AG10803 (cell line): ENCODE measurements at regions not wholly inside any gene's neighbourhood (a gene's known extent, or its start where the extent isn't known, plus 50 kb on each side); places are given as distances from the start of the nearest gene placed in this dataset.
"Not testable (repeated sequence)": the region's sequence is repeated elsewhere in the genome, so short reads cannot be mapped to it uniquely, and the experiment has no call there.

ENCODE experiments used
- DNase-seq: peaks from one replicate; pipeline ENCODE4 v3.0.0; 2010; ENCODE audit warnings: low read depth
- H3K4me3 ChIP-seq: 2 replicates; pipeline ENCODE4 v1.5.1; 2011; ENCODE audit warnings: mild to moderate bottlenecking, low read length, control low read depth
- CTCF ChIP-seq: conservative IDR thresholded peaks from 2 replicates; pipeline ENCODE4 v1.5.1; 2011; ENCODE audit warnings: mild to moderate bottlenecking, low read length, control low read depth, inconsistent platforms

GRCh38 chr9:82424599-82425120, 436.1 kb downstream of the SPATA31D1 start:
- DNase-seq = no peak
- no peak overlapping the region for H3K4me3 ChIP-seq
- no peak for TF ChIP-seq CTCF

GRCh38 chr9:82431121-82431520, 442.5 kb downstream of the SPATA31D1 start:
- TF ChIP-seq CTCF = no peak
- no peak overlapping the region for H3K4me3 ChIP-seq
- DNase-seq = no peak

GRCh38 chr9:82433290-82433931, 444.8 kb downstream of the SPATA31D1 start:
- DNase-seq, H3K4me3 ChIP-seq: not testable (repeated sequence)

- DNase-seq = no peak
- TF ChIP-seq CTCF = no peak
- no peak overlapping the region for H3K4me3 ChIP-seq
Measured at GRCh38 chr9:82436475-82436874, 447.9 kb downstream of the SPATA31D1 start.

- not testable (repeated sequence) for DNase-seq, H3K4me3 ChIP-seq
Measured at GRCh38 chr9:82437183-82437582, 448.6 kb downstream of the SPATA31D1 start.

GRCh38 chr9:82438581-82438980, 450.0 kb downstream of the SPATA31D1 start:
- TF ChIP-seq CTCF = no peak
- no peak overlapping the region for H3K4me3 ChIP-seq
- DNase-seq = no peak

- no peak for DNase-seq
- H3K4me3 ChIP-seq = no peak overlapping the region
- TF ChIP-seq CTCF = no peak
Measured at GRCh38 chr9:82443312-82443711, 454.7 kb downstream of the SPATA31D1 start.

- TF ChIP-seq CTCF = no peak
- DNase-seq = no peak
- no peak overlapping the region for H3K4me3 ChIP-seq
Measured at GRCh38 chr9:82445556-82445955, 457.0 kb downstream of the SPATA31D1 start.
